ENCODE measurements at regions not wholly inside any gene's neighbourhood (a gene's known extent, or its start where the extent isn't known, plus 50 kb on each side); places are given as distances from the start of the nearest gene placed in this dataset.

- no peak for TF ChIP-seq ZBTB40 (IDR thresholded peaks at IDR 0.05)
- 0 out of 2 replicates have a peak, but pooled peaks have one; percentile 4 for TF ChIP-seq ZBTB40 (CRISPR knock-in tag; IDR thresholded peaks at IDR 0.05)
- 0 out of 2 replicates have a peak, but pooled peaks have one; percentile 69 for TF ChIP-seq MTF2 (CRISPR knock-in tag; IDR thresholded peaks at IDR 0.05; ENCODE audit: borderline replicate concordance)
- 0 out of 2 replicates have a peak, but pooled peaks have one; percentile 22 for TF ChIP-seq SIN3A (IDR thresholded peaks at IDR 0.05; ENCODE audit: borderline replicate concordance, low read depth, low read length)
- TF ChIP-seq ZHX1 (CRISPR knock-in tag; IDR thresholded peaks at IDR 0.05; ENCODE audit: low read depth), result 0 out of 2 replicates have a peak, but pooled peaks have one; percentile 53
- TF ChIP-seq HNRNPL (IDR thresholded peaks at IDR 0.05; ENCODE audit: low read depth, low read length), result 0 out of 2 replicates have a peak, but pooled peaks have one; percentile 14
- no peak for TF ChIP-seq GRHL1 (CRISPR knock-in tag; conservative IDR thresholded peaks at IDR 0.05)
- TF ChIP-seq ZKSCAN8 (CRISPR knock-in tag; IDR thresholded peaks at IDR 0.05; ENCODE audit: borderline replicate concordance), result peak; percentile 78
These were observed 94.1 kb downstream of the SNX5 start (continued) for GRCh38 chr20:17874271-17875105.

Measured in HepG2 (cell line).